Astrocyte (in vitro differentiated cells and primary cell): ENCODE measurements at regions not wholly inside any gene's neighbourhood (a gene's known extent, or its start where the extent isn't known, plus 50 kb on each side); places are given as distances from the start of the nearest gene placed in this dataset.

Source experiments
- DNase-seq: peaks from one replicate; pipeline ENCODE4 v3.0.0-alpha.2; 2010; ENCODE audit warnings: low read depth
- FAIRE-seq: peaks from 2 replicates; lab custom pipeline; 2011; peaks lifted over from hg19 to GRCh38; lab: Jason Lieb, UNC
- H2AFZ ChIP-seq: 2 replicates; pipeline ENCODE4 v1.6.0; 2012; ENCODE audit warnings: low read depth, low read length, inconsistent platforms
- H3K27ac ChIP-seq: 2 replicates; pipeline ENCODE4 v1.5.1; 2011; ENCODE audit warnings: low read depth, low read length, inconsistent platforms
- H3K27me3 ChIP-seq: 2 replicates; pipeline ENCODE4 v1.6.0; 2011; ENCODE audit warnings: low read length, inconsistent platforms; ENCODE audit not compliant: insufficient read depth
- H3K36me3 ChIP-seq: 2 replicates; pipeline ENCODE4 v1.5.1; 2011; ENCODE audit warnings: low read length, inconsistent platforms; ENCODE audit not compliant: insufficient read depth
- H3K4me1 ChIP-seq: 2 replicates; pipeline ENCODE4 v1.5.1; 2011; ENCODE audit warnings: low read length, inconsistent platforms; ENCODE audit not compliant: insufficient read depth
- H3K4me2 ChIP-seq: 2 replicates; pipeline ENCODE4 v1.6.0; 2012; ENCODE audit warnings: low read length, inconsistent platforms
- H3K4me3 ChIP-seq: 2 replicates; pipeline ENCODE4 v1.5.1; 2011; ENCODE audit warnings: low read depth, mild to moderate bottlenecking, low read length, inconsistent platforms; ENCODE audit not compliant: insufficient read depth
- H3K79me2 ChIP-seq: 2 replicates; pipeline ENCODE4 v1.6.0; 2012; ENCODE audit warnings: mild to moderate bottlenecking, low read length, inconsistent platforms; ENCODE audit not compliant: insufficient read depth
- H3K9ac ChIP-seq: 2 replicates; pipeline ENCODE4 v1.6.0; 2012; ENCODE audit warnings: mild to moderate bottlenecking, low read length, inconsistent platforms
- H3K9me3 ChIP-seq: 2 replicates; pipeline ENCODE4 v1.5.1; 2012; ENCODE audit warnings: low read depth, mild to moderate bottlenecking, low read length, inconsistent platforms; ENCODE audit not compliant: insufficient read depth
- H4K20me1 ChIP-seq: 2 replicates; pipeline ENCODE4 v1.6.0; 2012; ENCODE audit warnings: low read length, inconsistent platforms; ENCODE audit not compliant: insufficient read depth
- H3K27ac Mint-ChIP-seq: one replicate; pipeline ENCODE4 v1.8.0; 2021; ENCODE audit warnings: mild to moderate bottlenecking, mixed read lengths; ENCODE audit not compliant: unreplicated experiment
- H3K27me3 Mint-ChIP-seq: one replicate; pipeline ENCODE4 v1.8.0; 2021; ENCODE audit warnings: low read depth, mixed read lengths; ENCODE audit not compliant: unreplicated experiment
- H3K36me3 Mint-ChIP-seq: one replicate; pipeline ENCODE4 v1.8.0; 2021; ENCODE audit warnings: low read depth, mixed read lengths; ENCODE audit not compliant: unreplicated experiment
- H3K4me1 Mint-ChIP-seq: one replicate; pipeline ENCODE4 v1.8.0; 2021; ENCODE audit warnings: low read depth, mixed read lengths; ENCODE audit not compliant: unreplicated experiment
- H3K4me3 Mint-ChIP-seq: one replicate; pipeline ENCODE4 v1.8.0; 2021; ENCODE audit warnings: mild to moderate bottlenecking, moderate library complexity, mixed read lengths; ENCODE audit not compliant: unreplicated experiment
- H3K9me3 Mint-ChIP-seq: one replicate; pipeline ENCODE4 v1.8.0; 2021; ENCODE audit warnings: mild to moderate bottlenecking, mixed read lengths; ENCODE audit not compliant: unreplicated experiment
- EZH2 ChIP-seq: IDR thresholded peaks from 2 replicates; pipeline ENCODE4 v1.6.1; 2012; ENCODE audit warnings: mild to moderate bottlenecking, low read length, inconsistent platforms; ENCODE audit not compliant: insufficient read depth
- TF ChIP-seq, protein P1 (sequence below): IDR thresholded peaks from 2 replicates; pipeline ENCODE4 v1.5.1; 2011; ENCODE audit warnings: low read depth, mild to moderate bottlenecking, inconsistent platforms, low read length, moderate library complexity; ENCODE audit not compliant: insufficient read depth

DNA sequence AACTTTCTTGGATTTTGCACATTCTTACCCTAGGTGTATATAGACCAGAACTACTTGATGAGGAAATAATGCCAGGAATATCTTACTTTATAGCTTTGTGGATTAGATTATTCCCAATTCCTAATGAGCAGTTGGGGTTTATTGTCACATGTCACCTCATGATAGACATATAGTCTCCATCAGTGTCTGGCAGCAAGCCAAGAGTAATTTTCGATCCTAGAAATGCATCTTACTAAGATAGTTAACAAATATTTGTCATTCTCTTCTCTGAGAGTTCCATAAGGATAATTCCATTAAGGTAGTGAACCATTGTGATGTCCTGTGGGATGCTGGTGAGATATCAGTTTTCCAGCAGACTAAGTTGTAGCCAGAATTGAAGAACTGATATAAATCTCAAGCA lies 1282.9 kb upstream of the B3GALT2 start:
- Mint-ChIP-seq H3K36me3 (no peaks in the 10 kb centered on the region), H3K4me3 (no peak overlapping the region), H3K27ac (no peak overlapping the region), H3K9me3 (no peaks in the 10 kb centered on the region), H3K4me1 (no peaks in the 10 kb centered on the region), H3K27me3 (no peaks in the 10 kb centered on the region)
- Histone ChIP-seq H3K4me3 (no peak overlapping the region), H3K9me3 (no peaks in the 10 kb centered on the region), H3K4me1 (no peaks in the 10 kb centered on the region), H3K27ac (no peak overlapping the region), H3K79me2 (no peaks in the 10 kb centered on the region), H3K36me3 (no peaks in the 10 kb centered on the region), H4K20me1 (no peaks in the 10 kb centered on the region), H2AFZ (no peak overlapping the region), H3K4me2 (no peak overlapping the region), H3K27me3 (no peaks in the 10 kb centered on the region), H3K9ac (no peak overlapping the region)
- TF ChIP-seq, protein P1, sequence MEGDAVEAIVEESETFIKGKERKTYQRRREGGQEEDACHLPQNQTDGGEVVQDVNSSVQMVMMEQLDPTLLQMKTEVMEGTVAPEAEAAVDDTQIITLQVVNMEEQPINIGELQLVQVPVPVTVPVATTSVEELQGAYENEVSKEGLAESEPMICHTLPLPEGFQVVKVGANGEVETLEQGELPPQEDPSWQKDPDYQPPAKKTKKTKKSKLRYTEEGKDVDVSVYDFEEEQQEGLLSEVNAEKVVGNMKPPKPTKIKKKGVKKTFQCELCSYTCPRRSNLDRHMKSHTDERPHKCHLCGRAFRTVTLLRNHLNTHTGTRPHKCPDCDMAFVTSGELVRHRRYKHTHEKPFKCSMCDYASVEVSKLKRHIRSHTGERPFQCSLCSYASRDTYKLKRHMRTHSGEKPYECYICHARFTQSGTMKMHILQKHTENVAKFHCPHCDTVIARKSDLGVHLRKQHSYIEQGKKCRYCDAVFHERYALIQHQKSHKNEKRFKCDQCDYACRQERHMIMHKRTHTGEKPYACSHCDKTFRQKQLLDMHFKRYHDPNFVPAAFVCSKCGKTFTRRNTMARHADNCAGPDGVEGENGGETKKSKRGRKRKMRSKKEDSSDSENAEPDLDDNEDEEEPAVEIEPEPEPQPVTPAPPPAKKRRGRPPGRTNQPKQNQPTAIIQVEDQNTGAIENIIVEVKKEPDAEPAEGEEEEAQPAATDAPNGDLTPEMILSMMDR, result no peak
- no peak for TF ChIP-seq EZH2
- DNase-seq (no peak), FAIRE-seq (no peak)

DNA sequence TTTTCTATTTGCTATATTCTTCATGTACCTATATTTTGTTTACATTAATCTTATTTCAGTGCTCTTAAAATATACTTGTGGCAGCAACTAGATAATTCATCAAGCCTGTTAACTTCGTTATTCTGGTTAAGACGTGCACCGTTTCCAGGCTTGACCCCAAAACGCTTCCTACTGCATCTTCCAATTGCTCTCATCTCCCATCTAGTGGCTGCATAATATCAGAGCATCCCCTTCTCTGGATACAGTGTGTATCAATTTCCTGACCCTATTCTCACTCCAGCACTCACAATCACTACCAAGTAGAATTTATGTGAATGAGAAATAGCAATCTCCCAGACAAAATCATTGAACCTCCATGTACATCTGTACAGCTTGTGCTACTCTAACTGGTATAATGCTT lies 1280.3 kb upstream of the B3GALT2 start:
- no peak for TF ChIP-seq EZH2
- TF ChIP-seq, protein P1, result peak; percentile 20
- Histone ChIP-seq H3K4me1 (no peaks in the 10 kb centered on the region), H4K20me1 (no peaks in the 10 kb centered on the region), H3K36me3 (no peaks in the 10 kb centered on the region), H3K9ac (no peak overlapping the region), H3K9me3 (no peaks in the 10 kb centered on the region), H3K27ac (no peak overlapping the region), H2AFZ (no peak overlapping the region), H3K4me3 (no peak overlapping the region), H3K27me3 (no peaks in the 10 kb centered on the region), H3K4me2 (no peak overlapping the region), H3K79me2 (no peaks in the 10 kb centered on the region)
- H3K4me1 Mint-ChIP-seq, result no peaks in the 10 kb centered on the region
- no peaks in the 10 kb centered on the region for H3K36me3 Mint-ChIP-seq
- H3K4me3 Mint-ChIP-seq, result no peak overlapping the region
- no peak overlapping the region for H3K27ac Mint-ChIP-seq
- H3K9me3 Mint-ChIP-seq, result no peaks in the 10 kb centered on the region
- DNase-seq, result no peak
- no peak for FAIRE-seq
- no peaks in the 10 kb centered on the region for H3K27me3 Mint-ChIP-seq

DNA sequence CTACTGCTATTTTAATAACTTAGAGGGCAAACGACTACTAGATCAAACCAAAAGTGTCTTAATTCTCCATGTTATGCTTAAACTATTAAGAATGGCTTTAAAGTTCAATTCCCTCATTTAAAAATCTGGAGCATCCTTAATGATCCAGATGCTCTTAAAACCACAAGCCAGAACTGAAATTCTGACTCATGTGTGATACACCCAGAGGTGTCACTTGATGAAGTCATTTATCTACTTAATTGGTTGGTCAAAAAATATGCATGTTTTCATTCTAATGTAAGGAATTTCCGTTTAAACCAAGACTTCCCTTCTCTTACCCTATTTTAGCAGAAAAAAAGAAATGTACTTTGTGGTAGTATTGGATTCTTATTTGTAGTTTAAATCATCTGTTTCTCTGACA lies 1261.2 kb upstream of the B3GALT2 start:
- DNase-seq (peak; percentile 86), FAIRE-seq (no peak)
- H3K4me3 Mint-ChIP-seq, result no peak overlapping the region
- peaks cover 6% of the 10 kb centered on the region for H3K4me1 Mint-ChIP-seq
- no peaks in the 10 kb centered on the region for H3K9me3 ChIP-seq
- H3K4me3 ChIP-seq, result no peak overlapping the region
- H3K4me2 ChIP-seq, result peak overlapping the region; percentile 10
- H3K36me3 Mint-ChIP-seq, result no peaks in the 10 kb centered on the region
- no peaks in the 10 kb centered on the region for H3K27me3 Mint-ChIP-seq
- H3K27ac ChIP-seq, result no peak overlapping the region
- no peaks in the 10 kb centered on the region for H4K20me1 ChIP-seq
- no peaks in the 10 kb centered on the region for H3K9me3 Mint-ChIP-seq
- H3K27ac Mint-ChIP-seq, result no peak overlapping the region
- TF ChIP-seq, protein P1, result no peak
- TF ChIP-seq EZH2, result no peak
- no peaks in the 10 kb centered on the region for H3K79me2 ChIP-seq
- H3K36me3 ChIP-seq, result no peaks in the 10 kb centered on the region
- H3K4me1 ChIP-seq, result no peaks in the 10 kb centered on the region
- H3K27me3 ChIP-seq, result no peaks in the 10 kb centered on the region
- no peak overlapping the region for H3K9ac ChIP-seq
- no peak overlapping the region for H2AFZ ChIP-seq
